ENCODE measurements at regions not wholly inside any gene's neighbourhood (a gene's known extent, or its start where the extent isn't known, plus 50 kb on each side); places are given as distances from the start of the nearest gene placed in this dataset.

GRCh38 chr2:164186591-164186990 lies 434.7 kb downstream of the GRB14 start:
- DNase-seq (ENCODE audit: low read depth in 2 of 3, low spot score in 2 of 3) = no peak

- DNase-seq (ENCODE audit: low read depth in 2 of 3, low spot score in 2 of 3) = no peak
Measured at GRCh38 chr2:164182116-164182627, 439.1 kb downstream of the GRB14 start.

GRCh38 chr2:164178835-164179465 lies 442.3 kb downstream of the GRB14 start:
- DNase-seq (ENCODE audit: low read depth in 2 of 3, low spot score in 2 of 3) = no peak

GRCh38 chr2:164164602-164165001 lies 428.8 kb upstream of the FIGN start:
- DNase-seq (ENCODE audit: low read depth in 2 of 3, low spot score in 2 of 3) = no peak

- DNase-seq (ENCODE audit: low read depth in 2 of 3, low spot score in 2 of 3) = no peak
Measured at GRCh38 chr2:164155558-164155957, 419.8 kb upstream of the FIGN start.

- no peak for DNase-seq (ENCODE audit: low read depth in 2 of 3, low spot score in 2 of 3)
Measured at GRCh38 chr2:164151522-164151921, 415.7 kb upstream of the FIGN start.

GRCh38 chr2:164150604-164151003 lies 414.8 kb upstream of the FIGN start:
- DNase-seq (ENCODE audit: low read depth in 2 of 3, low spot score in 2 of 3) = no peak

GRCh38 chr2:164146441-164146840 lies 410.6 kb upstream of the FIGN start:
- no peak for DNase-seq (ENCODE audit: low read depth in 2 of 3, low spot score in 2 of 3)

- no peak for DNase-seq (ENCODE audit: low read depth in 2 of 3, low spot score in 2 of 3)
Measured at GRCh38 chr2:164145093-164145987, 409.5 kb upstream of the FIGN start.

GRCh38 chr2:164143183-164143930 lies 407.5 kb upstream of the FIGN start:
- DNase-seq (ENCODE audit: low read depth in 2 of 3, low spot score in 2 of 3) = no peak

GRCh38 chr2:164142755-164143154 lies 406.9 kb upstream of the FIGN start:
- DNase-seq (ENCODE audit: low read depth in 2 of 3, low spot score in 2 of 3) = no peak

GRCh38 chr2:164141271-164141670 lies 405.5 kb upstream of the FIGN start:
- DNase-seq (ENCODE audit: low read depth in 2 of 3, low spot score in 2 of 3) = no peak

- DNase-seq (ENCODE audit: low read depth in 2 of 3, low spot score in 2 of 3) = no peak
Measured at GRCh38 chr2:164138750-164139149, 402.9 kb upstream of the FIGN start.

- no peak for DNase-seq (ENCODE audit: low read depth in 2 of 3, low spot score in 2 of 3)
Measured at GRCh38 chr2:164134336-164134735, 398.5 kb upstream of the FIGN start.

GRCh38 chr2:164127971-164128527 lies 392.2 kb upstream of the FIGN start:
- no peak for DNase-seq (ENCODE audit: low read depth in 2 of 3, low spot score in 2 of 3)

- DNase-seq (ENCODE audit: low read depth in 2 of 3, low spot score in 2 of 3) = no peak
Measured at GRCh38 chr2:164126960-164127660, 391.3 kb upstream of the FIGN start.

GRCh38 chr2:164115806-164116205 lies 380.0 kb upstream of the FIGN start:
- DNase-seq (ENCODE audit: low read depth in 2 of 3, low spot score in 2 of 3) = no peak

- no peak for DNase-seq (ENCODE audit: low read depth in 2 of 3, low spot score in 2 of 3)
Measured at GRCh38 chr2:164114937-164115336, 379.1 kb upstream of the FIGN start.

- no peak for DNase-seq (ENCODE audit: low read depth in 2 of 3, low spot score in 2 of 3)
Measured at GRCh38 chr2:164112105-164112504, 376.3 kb upstream of the FIGN start.

GRCh38 chr2:164110515-164110914 lies 374.7 kb upstream of the FIGN start:
- DNase-seq (ENCODE audit: low read depth in 2 of 3, low spot score in 2 of 3) = no peak
